PC-9 (cell line): ENCODE measurements at regions not wholly inside any gene's neighbourhood (a gene's known extent, or its start where the extent isn't known, plus 50 kb on each side); places are given as distances from the start of the nearest gene placed in this dataset.

Experiments used
- EZH2 ChIP-seq: fragments of 200-600 bp; sonication (generic); IDR thresholded peaks from 2 replicates; pipeline ENCODE4 v1.8.0; 2017; ENCODE audit warnings: antibody characterized with exemption, low read depth
- TF ChIP-seq, protein P1 (sequence below): fragments of 200-600 bp; sonication (generic); conservative IDR thresholded peaks from 2 replicates; pipeline ENCODE4 v1.6.1; 2017; ENCODE audit warnings: mixed run types, antibody characterized with exemption, mild to moderate bottlenecking, moderate library complexity

DNA sequence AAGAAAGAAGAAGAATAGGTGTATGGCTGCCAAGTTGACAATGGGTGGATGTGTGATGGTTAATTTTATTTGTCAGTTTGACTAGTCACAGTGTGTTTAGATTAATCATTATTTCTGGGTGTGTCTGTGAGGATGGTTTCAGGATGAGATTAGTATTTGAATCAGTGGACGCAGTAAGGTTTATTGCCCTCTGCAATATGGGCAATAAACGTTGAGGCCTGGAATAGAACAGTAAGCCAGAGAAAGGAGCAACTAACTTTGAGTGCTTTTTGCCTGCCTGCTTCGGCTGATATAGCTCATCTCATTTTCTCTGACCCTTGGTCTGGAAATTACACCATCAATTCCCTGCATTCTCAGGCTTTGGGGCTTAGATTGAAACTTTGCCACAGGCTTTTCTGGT, 140.8 kb upstream of the SPANXN4 start:
- TF ChIP-seq, protein P1, sequence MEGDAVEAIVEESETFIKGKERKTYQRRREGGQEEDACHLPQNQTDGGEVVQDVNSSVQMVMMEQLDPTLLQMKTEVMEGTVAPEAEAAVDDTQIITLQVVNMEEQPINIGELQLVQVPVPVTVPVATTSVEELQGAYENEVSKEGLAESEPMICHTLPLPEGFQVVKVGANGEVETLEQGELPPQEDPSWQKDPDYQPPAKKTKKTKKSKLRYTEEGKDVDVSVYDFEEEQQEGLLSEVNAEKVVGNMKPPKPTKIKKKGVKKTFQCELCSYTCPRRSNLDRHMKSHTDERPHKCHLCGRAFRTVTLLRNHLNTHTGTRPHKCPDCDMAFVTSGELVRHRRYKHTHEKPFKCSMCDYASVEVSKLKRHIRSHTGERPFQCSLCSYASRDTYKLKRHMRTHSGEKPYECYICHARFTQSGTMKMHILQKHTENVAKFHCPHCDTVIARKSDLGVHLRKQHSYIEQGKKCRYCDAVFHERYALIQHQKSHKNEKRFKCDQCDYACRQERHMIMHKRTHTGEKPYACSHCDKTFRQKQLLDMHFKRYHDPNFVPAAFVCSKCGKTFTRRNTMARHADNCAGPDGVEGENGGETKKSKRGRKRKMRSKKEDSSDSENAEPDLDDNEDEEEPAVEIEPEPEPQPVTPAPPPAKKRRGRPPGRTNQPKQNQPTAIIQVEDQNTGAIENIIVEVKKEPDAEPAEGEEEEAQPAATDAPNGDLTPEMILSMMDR = no peak
- TF ChIP-seq EZH2 = no peak
